GM18868 (cell line): ENCODE measurements at regions not wholly inside any gene's neighbourhood (a gene's known extent, or its start where the extent isn't known, plus 50 kb on each side); places are given as distances from the start of the nearest gene placed in this dataset.

Source experiments
- ATAC-seq: cut with Tn5 transposase; IDR thresholded peaks from one replicate; pipeline ENCODE4 v1.9.1; 2021; ENCODE audit warnings: mild to moderate bottlenecking, moderate library complexity; ENCODE audit not compliant: unreplicated experiment

- no peak for ATAC-seq
Observed at GRCh38 chr1:4408380-4408779, 246.0 kb upstream of the AJAP1 start.

GRCh38 chr1:4411862-4412261 is 242.5 kb upstream of the AJAP1 start:
- ATAC-seq = no peak

DNA sequence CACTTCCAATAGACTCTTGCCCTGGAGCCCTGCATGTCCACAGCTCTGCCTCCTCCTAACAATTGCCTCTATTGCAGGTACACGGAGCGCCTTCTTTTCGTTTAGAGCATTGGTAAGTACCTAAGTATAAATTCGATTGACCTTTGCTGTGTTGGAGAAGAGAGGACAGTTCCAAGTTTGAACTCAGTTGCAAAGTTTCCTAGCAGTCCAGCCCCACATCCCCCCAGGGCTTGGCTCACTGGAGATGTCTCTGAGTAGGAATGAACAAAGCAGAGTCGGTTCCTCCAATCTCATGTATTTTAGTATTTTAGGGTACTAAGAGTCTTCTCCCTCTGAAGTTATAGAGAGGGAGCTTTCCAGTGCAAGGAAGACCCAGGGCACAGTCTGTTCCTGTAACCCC is 238.9 kb upstream of the AJAP1 start:
- ATAC-seq = no peak

DNA sequence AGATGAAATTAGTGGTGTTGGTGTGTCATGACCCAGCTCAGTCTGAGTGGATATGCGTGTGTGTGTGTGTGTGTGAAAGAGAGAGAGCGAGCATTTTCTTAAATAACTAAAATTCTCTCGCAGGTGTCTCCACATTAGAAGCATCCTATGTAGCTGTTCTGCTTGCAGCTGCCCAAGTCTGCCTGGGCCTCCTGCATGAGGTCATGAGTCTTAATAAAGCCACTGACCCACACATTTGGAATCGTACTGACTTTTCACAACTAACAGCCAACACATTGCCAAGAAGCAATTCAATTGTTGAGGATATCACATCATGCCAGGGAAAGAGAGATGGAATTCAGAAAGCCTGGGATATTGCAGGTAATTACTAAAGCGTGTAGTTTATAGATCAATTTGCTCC is 238.2 kb upstream of the AJAP1 start:
- no peak for ATAC-seq

- no peak for ATAC-seq
Observed at GRCh38 chr1:4418021-4418420, 236.4 kb upstream of the AJAP1 start.

- ATAC-seq = no peak
Observed at GRCh38 chr1:4421986-4422385, 232.4 kb upstream of the AJAP1 start.

DNA sequence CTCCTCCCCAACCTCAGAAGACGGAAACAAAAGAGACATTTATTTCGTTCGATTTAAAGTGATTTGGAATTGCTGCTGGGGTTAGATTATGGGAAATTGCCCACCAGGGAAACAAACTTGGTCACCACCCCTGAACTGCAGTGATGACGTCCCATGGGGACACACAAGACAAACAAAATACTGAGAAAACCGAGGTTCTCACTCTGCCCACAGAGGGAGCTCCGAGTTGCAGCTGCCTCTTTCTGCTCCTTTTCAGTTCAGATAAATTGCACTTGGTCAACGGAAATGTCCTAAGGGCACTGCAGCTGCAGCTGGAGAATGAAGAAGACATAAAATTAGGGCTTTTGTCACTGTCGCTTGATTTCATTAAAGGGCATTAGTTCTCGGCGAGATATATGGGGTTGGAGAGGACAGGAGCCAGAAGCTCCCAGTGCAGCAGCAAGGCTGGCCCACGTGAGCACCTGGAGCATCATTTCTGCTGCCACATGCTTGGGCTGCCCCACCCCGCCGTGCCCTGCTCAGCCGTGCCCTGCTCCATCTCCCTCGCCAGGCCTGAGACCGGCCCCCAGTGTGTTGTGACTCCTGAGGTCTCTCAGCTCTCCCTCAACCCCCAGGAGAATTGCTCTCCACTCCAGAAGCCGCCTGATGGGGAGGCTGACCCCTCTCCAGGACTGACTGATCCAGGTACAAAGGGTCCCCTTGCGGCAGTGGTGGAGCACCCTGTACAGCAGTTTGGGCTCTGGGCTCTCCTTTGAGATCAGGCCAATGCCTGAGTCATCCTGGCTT is 231.7 kb upstream of the AJAP1 start:
- no peak for ATAC-seq

DNA sequence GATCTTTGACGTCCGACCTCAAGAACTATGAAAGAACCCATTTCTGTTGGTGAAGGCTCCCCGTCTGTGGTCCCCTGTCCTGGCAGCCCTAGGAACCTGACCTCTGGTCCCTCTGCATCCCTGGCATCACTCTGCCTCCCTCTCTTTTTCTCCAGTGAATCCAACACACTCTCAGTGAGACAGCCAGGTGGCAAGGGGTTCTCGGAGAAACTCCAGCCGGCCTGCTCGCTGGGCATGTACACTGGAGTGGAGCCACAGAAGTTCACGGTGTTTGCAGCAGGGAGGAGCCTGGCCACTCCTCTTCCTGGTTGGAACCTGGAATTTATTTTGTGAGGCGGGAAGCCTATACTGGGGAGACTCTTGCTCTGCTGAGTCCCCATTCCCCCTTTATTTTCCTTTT is 230.2 kb upstream of the AJAP1 start:
- ATAC-seq = no peak

DNA sequence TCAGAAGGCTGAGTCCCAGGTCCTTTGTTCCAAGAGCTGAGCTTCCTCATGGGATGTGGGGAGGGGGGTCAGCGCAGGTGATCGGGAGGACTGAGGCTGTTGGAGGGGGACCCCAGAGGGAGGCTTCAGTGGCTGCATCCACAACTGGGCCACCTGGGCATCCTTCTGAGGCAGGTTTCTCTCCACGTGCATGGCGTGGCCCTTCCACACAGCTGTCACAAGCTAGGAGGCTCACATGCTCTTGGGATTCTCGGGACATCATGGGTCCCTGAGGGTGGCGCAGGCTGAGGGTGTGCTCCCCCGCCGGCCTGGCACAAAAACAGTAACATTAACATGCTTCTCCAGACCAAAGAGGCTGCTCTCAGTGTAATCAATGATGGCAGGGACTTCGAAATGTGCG is 229.6 kb upstream of the AJAP1 start:
- no peak for ATAC-seq

- ATAC-seq = no peak
Observed at GRCh38 chr1:4425892-4426291, 228.5 kb upstream of the AJAP1 start.

- ATAC-seq = no peak
Observed at GRCh38 chr1:4428711-4429110, 225.7 kb upstream of the AJAP1 start.

DNA sequence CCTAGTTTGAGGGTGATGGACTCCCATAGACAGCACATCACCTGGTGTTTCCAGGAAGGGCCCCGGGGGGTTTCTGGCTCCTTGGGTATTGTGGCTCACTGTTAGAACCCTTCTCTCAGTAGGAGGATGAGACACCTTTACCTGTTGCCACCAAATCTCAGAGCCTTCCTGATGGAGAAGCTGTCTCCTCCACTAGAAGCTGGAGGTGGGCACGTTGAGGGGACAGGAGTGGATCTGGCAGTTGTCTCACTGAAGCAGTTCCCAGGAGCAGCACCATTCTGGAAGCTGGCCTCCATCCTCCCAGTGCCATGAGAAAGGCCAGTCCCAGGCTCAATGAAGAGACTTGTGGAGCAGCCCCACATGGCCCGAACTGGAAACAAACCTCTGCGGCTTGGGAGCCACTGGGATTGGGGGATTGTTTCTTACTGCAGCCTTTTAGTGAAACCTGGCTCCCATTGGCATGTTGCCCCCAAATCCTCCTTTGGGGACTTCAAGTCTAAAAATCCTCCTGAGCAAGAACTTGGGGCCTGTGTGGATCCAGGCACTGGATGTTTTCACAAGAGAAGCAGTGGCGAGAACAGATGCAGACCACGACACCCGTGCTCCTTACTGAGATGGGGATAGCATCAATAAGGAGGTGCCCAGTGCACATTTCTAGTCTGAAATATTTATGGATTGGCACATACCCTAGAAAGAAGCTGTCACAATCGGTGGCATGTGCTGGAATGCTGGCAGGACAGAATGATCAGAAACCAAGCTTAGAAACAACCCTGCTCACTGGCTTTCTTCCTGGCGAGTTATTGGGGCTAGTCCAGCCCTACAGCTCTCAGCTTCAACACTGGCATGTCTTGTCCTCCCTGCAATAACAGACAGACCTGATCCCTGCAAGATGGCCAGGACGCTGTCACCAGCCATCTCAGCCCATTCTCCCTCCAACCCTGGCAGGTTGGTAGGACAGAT is 223.7 kb upstream of the AJAP1 start:
- ATAC-seq = no peak

- ATAC-seq = no peak
Observed at GRCh38 chr1:4431491-4431890, 222.9 kb upstream of the AJAP1 start.

DNA sequence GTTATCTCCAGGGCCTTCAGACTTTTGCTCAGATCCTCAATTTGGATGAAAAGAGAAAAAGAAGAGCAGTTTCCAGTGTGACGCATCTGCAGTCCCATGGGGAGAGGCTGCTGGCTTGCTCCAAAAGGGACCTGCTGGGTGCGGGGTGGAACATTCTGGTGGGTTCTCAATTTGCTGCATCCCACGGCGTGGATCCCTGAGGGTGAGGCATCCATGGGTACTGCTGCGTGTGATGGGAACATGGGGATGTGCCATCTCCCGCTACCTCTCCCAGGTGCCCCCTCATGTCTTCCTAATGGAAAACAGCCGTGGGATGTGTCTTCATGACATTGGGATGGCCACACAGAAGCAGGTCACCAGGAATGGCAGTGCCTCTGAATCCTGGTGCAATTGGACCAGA is 221.3 kb upstream of the AJAP1 start:
- ATAC-seq = no peak

GRCh38 chr1:4444086-4444485 is 210.3 kb upstream of the AJAP1 start:
- no peak for ATAC-seq

DNA sequence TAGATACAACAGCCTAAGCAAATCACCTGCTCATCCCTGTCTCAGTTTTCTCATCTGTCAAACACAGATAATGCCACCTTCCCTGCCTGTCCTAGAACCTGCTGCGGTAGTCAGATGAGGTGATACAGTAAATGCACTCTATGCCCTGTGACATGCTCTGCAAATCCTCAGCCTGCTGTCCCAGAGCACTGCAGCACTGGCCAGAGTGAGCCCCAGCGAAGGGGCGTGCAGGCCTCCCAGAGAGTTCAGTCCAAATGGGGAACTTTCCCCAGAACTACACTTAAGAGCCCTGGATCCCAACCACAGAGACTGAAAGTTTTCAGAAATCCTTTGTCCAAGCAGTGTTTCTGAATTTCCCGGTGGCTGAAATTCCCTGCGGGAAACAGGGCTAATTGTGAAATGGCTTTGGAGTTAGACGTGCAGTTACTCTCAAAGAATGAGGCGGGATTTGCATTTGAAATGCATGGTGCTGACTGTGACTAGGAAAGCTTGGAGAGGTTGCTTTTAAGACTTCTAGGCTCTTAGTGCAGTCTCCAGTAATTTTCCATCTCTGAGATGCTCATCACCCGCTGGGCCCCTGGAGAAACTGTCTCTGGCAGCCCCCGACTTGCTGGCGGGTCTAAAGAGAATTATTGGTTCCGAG is 206.5 kb upstream of the AJAP1 start:
- no peak for ATAC-seq

DNA sequence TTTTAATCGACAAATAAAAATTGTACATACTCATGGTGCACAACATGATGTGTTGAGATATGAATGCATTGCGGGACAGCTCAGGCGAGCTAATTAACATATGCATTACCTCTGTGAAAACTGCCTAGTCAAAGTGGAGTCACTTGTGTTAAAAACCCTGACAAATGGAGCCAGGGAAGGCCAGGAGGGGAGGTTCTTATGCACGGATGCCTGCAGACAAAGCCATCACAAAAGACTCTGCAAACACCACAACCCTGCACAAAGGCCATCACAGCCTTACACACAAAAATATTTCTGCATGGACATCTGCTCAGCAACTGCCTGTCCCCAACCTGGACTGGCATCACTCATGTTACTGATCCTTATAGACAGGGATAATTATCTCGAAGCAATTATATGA is 204.4 kb upstream of the AJAP1 start:
- no peak for ATAC-seq

- ATAC-seq = no peak
Observed at GRCh38 chr1:4452701-4453100, 201.7 kb upstream of the AJAP1 start.

GRCh38 chr1:4460052-4460451 is 194.4 kb upstream of the AJAP1 start:
- no peak for ATAC-seq

GRCh38 chr1:4460651-4461050 is 193.8 kb upstream of the AJAP1 start:
- no peak for ATAC-seq

GRCh38 chr1:4461726-4462290 is 192.6 kb upstream of the AJAP1 start:
- no peak for ATAC-seq
